Activated naive CD8-positive, alpha-beta T cell treated with anti-CD3 and anti-CD28 coated beads, Interleukin-2, amount 50 U/mL, for 24 hours (primary cell): ENCODE measurements at regions not wholly inside any gene's neighbourhood (a gene's known extent, or its start where the extent isn't known, plus 50 kb on each side); places are given as distances from the start of the nearest gene placed in this dataset.

Source experiments
- ATAC-seq: fragments of 150-1000 bp; cut with Tn5 transposase; one replicate; pipeline ENCODE4 v1.10.0; 2021
- DNase-seq: peaks from one replicate; pipeline ENCODE4 v3.0.0; 2021
- H3K27ac Mint-ChIP-seq: one replicate; pipeline ENCODE4 v1.8.0; 2021; ENCODE audit warnings: mild to moderate bottlenecking, mixed read lengths
- H3K27me3 Mint-ChIP-seq: one replicate; pipeline ENCODE4 v1.8.0; 2021; ENCODE audit warnings: mixed read lengths
- H3K36me3 Mint-ChIP-seq: one replicate; pipeline ENCODE4 v1.8.0; 2021; ENCODE audit warnings: low read depth, mixed read lengths
- H3K4me1 Mint-ChIP-seq: one replicate; pipeline ENCODE4 v1.8.0; 2021; ENCODE audit warnings: mixed read lengths
- H3K4me3 Mint-ChIP-seq: one replicate; pipeline ENCODE4 v1.8.0; 2021; ENCODE audit warnings: mild to moderate bottlenecking, moderate library complexity, mixed read lengths
- H3K9me3 Mint-ChIP-seq: one replicate; pipeline ENCODE4 v1.8.0; 2021; ENCODE audit warnings: mixed read lengths

DNA sequence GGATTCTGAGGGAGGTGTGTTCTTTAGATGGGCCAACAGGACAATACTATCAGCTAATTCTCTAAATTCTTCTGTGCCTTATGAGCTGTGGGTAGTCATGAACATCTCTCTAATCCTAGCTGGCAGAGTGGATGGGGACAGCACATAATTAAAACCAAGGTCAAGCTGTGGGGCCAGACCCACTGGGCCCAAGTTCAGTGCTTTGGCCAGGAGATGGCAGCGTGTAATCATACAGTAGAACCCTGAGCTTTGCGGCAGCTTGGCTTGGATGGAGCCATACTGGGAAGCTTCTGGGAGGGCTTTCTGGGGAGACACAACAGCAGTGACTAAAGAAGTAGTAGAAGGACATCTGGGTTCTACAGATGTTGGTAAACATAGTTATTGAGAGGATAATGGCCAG is 140.3 kb upstream of the CXCL13 start:
- Mint-ChIP-seq H3K9me3 (no peaks in the 10 kb centered on the region), H3K27me3 (peaks cover 8% of the 10 kb centered on the region), H3K27ac (peak overlapping the region; percentile 28), H3K4me1 (peaks cover 2% of the 10 kb centered on the region), H3K4me3 (no peak overlapping the region), H3K36me3 (no peaks in the 10 kb centered on the region)
- DNase-seq (peak; percentile 52), ATAC-seq (peak; percentile 82)

DNA sequence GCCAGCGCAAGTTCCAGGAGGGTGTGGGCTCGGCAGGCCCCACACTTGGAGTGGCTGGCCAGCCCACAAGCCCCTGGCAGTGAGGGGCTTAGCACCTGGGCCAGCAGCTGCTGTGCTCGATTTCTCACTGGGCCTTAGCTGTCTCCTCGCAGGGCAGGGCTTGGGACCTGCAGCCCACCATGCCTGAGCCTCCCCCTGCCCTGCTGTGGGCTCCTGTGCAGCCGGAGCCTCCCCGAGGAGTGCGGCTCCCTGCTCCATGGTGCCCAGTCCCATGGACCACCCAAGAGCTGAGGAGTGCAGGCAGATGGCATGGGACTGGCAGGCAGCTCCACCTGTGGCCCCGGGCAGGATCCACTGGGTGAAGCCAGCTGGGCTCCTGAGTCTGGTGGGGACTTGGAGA is 139.2 kb upstream of the CXCL13 start:
- no peak overlapping the region for H3K4me3 Mint-ChIP-seq
- ATAC-seq, result no peak
- H3K27me3 Mint-ChIP-seq, result peaks cover 9% of the 10 kb centered on the region
- no peaks in the 10 kb centered on the region for H3K36me3 Mint-ChIP-seq
- H3K9me3 Mint-ChIP-seq, result no peaks in the 10 kb centered on the region
- peaks cover 2% of the 10 kb centered on the region for H3K4me1 Mint-ChIP-seq
- DNase-seq, result no peak
- H3K27ac Mint-ChIP-seq, result no peak overlapping the region

- Mint-ChIP-seq H3K4me1 (peaks cover 4% of the 10 kb centered on the region), H3K9me3 (no peaks in the 10 kb centered on the region), H3K27ac (no peak overlapping the region), H3K4me3 (no peak overlapping the region), H3K27me3 (peaks cover 42% of the 10 kb centered on the region), H3K36me3 (peaks cover 2% of the 10 kb centered on the region)
- no peak for ATAC-seq
- no peak for DNase-seq
Measured at GRCh38 chr4:77471821-77472495, 133.7 kb upstream of the CXCL13 start.

- H3K4me1 Mint-ChIP-seq, result peaks cover 4% of the 10 kb centered on the region
- no peaks in the 10 kb centered on the region for H3K9me3 Mint-ChIP-seq
- no peak overlapping the region for H3K4me3 Mint-ChIP-seq
- H3K27ac Mint-ChIP-seq, result no peak overlapping the region
- ATAC-seq, result no peak
- peaks cover 49% of the 10 kb centered on the region for H3K27me3 Mint-ChIP-seq
- no peak for DNase-seq
- peaks cover 2% of the 10 kb centered on the region for H3K36me3 Mint-ChIP-seq
Measured at GRCh38 chr4:77473509-77473908, 132.1 kb upstream of the CXCL13 start.

- Mint-ChIP-seq H3K4me1 (no peaks in the 10 kb centered on the region), H3K27me3 (peaks cover 23% of the 10 kb centered on the region), H3K9me3 (no peaks in the 10 kb centered on the region), H3K36me3 (no peaks in the 10 kb centered on the region), H3K4me3 (no peak overlapping the region), H3K27ac (no peak overlapping the region)
- DNase-seq (no peak), ATAC-seq (no peak)
Measured at GRCh38 chr4:77481856-77482255, 123.8 kb upstream of the CXCL13 start.

GRCh38 chr4:77488882-77489281 is 116.7 kb upstream of the CXCL13 start:
- no peaks in the 10 kb centered on the region for H3K36me3 Mint-ChIP-seq

GRCh38 chr4:77493120-77493752 is 112.4 kb upstream of the CXCL13 start:
- H3K9me3 Mint-ChIP-seq, result peaks cover 2% of the 10 kb centered on the region
- no peak overlapping the region for H3K4me3 Mint-ChIP-seq
- no peak for DNase-seq
- no peaks in the 10 kb centered on the region for H3K36me3 Mint-ChIP-seq
- H3K27me3 Mint-ChIP-seq, result peaks cover 8% of the 10 kb centered on the region
- H3K27ac Mint-ChIP-seq, result no peak overlapping the region
- ATAC-seq, result peak; percentile 36
- peaks cover 6% of the 10 kb centered on the region for H3K4me1 Mint-ChIP-seq

More at GRCh38 chr4:77488882-77489281, 116.7 kb upstream of the CXCL13 start:
- peaks cover 11% of the 10 kb centered on the region for H3K27me3 Mint-ChIP-seq
- H3K27ac Mint-ChIP-seq, result no peak overlapping the region
- DNase-seq (no peak), ATAC-seq (no peak)
- peaks cover 6% of the 10 kb centered on the region for H3K4me1 Mint-ChIP-seq
- no peak overlapping the region for H3K4me3 Mint-ChIP-seq
- peaks cover 3% of the 10 kb centered on the region for H3K9me3 Mint-ChIP-seq

DNA sequence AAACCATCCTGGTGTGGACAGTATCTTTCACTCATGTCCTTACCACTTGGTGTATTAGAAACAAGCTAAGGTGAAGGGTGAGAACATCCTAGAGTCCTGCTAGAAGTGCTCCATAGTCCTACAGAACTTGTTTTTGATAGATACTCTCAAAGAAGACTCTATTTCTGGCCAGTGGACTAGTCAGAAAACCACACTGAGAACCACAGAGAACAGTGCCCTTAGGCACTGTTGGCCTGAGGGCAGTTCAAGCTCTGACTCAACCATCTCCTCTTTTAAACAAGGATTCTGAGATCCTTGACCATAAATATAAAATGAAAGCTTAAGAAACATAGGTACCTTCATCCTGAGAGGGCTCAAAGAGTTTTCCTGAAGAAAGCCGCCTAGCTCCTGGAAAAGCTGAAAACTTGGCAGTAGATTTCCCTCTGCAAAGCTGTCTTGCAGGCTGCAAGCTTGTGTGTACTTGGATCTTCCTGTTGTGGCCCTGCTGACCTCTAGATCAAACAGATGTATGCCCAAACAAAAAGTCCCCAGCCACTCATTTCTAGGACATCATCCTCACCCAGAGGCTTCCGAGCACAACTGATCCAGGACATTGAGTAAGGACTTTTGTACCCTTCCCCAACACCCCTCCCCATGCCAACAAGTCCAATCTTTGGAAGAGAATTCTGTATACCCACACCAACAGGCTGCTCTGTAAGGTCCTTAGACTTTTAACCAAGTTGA is 111.6 kb upstream of the CXCL13 start:
- Mint-ChIP-seq H3K4me3 (no peak overlapping the region), H3K27me3 (peaks cover 10% of the 10 kb centered on the region), H3K4me1 (peaks cover 6% of the 10 kb centered on the region), H3K36me3 (no peaks in the 10 kb centered on the region), H3K9me3 (no peaks in the 10 kb centered on the region), H3K27ac (no peak overlapping the region)
- ATAC-seq (peak; percentile 24), DNase-seq (no peak)

- no peaks in the 10 kb centered on the region for H3K9me3 Mint-ChIP-seq
- no peaks in the 10 kb centered on the region for H3K36me3 Mint-ChIP-seq
- peaks cover 13% of the 10 kb centered on the region for H3K27me3 Mint-ChIP-seq
- H3K4me3 Mint-ChIP-seq, result no peak overlapping the region
- no peak overlapping the region for H3K27ac Mint-ChIP-seq
- peaks cover 6% of the 10 kb centered on the region for H3K4me1 Mint-ChIP-seq
- no peak for DNase-seq
- ATAC-seq, result no peak
Measured at GRCh38 chr4:77496457-77496856, 109.2 kb upstream of the CXCL13 start.

DNA sequence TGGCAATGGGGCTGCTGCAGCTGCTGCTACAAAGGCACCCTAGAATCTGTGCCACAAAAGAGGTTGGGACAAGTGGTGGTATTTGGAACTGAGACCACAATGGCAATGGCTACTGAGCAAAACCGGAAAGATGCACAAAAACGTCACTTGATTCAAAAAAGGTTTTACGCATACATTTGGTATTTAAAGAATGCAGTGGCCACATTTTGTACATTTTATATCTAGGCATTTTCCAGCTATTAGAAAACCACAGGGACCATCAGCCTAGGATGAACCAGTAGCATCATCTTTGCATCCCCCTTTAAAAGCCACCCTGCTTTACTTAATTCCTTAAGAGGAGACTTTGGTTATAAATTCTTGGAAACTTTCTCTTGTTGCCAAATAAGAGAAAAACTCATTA is 104.8 kb upstream of the CXCL13 start:
- Mint-ChIP-seq H3K27me3 (peaks cover 20% of the 10 kb centered on the region), H3K36me3 (no peaks in the 10 kb centered on the region), H3K4me3 (no peak overlapping the region)

GRCh38 chr4:77501240-77501639 is 104.4 kb upstream of the CXCL13 start:
- DNase-seq (no peak), ATAC-seq (no peak)
- H3K27me3 Mint-ChIP-seq, result peaks cover 20% of the 10 kb centered on the region
- H3K27ac Mint-ChIP-seq, result no peak overlapping the region
- no peaks in the 10 kb centered on the region for H3K36me3 Mint-ChIP-seq
- no peaks in the 10 kb centered on the region for H3K4me1 Mint-ChIP-seq
- no peak overlapping the region for H3K4me3 Mint-ChIP-seq
- H3K9me3 Mint-ChIP-seq, result no peaks in the 10 kb centered on the region

More for the DNA sequence above, 104.8 kb upstream of the CXCL13 start:
- Mint-ChIP-seq H3K27ac (no peak overlapping the region), H3K9me3 (no peaks in the 10 kb centered on the region), H3K4me1 (no peaks in the 10 kb centered on the region)
- DNase-seq (no peak), ATAC-seq (no peak)

- DNase-seq (no peak), ATAC-seq (no peak)
- Mint-ChIP-seq H3K4me1 (no peaks in the 10 kb centered on the region), H3K36me3 (no peaks in the 10 kb centered on the region), H3K4me3 (no peak overlapping the region), H3K27ac (no peak overlapping the region), H3K27me3 (peaks cover 20% of the 10 kb centered on the region), H3K9me3 (no peaks in the 10 kb centered on the region)
Measured at GRCh38 chr4:77501851-77502250, 103.8 kb upstream of the CXCL13 start.

DNA sequence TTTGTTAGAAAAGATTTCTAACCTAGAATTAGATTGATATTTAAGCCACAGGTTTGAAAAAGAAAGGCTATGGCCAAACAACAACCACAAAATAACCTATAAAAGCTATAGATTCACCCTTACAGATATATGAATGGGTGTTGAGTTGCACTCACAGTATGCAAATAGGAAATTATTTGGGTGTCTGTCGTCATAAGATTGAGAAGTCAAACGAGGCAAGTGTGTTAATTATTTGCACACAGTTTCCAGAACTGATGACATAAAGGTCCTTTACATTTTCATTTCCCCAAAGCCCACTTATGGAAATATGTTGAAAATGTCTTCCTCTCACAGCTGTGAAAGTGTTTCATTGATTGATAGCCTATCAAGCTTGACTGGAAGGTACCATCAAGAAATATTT is 101.2 kb upstream of the CXCL13 start:
- H3K4me1 Mint-ChIP-seq, result no peaks in the 10 kb centered on the region
- no peak overlapping the region for H3K4me3 Mint-ChIP-seq

DNA sequence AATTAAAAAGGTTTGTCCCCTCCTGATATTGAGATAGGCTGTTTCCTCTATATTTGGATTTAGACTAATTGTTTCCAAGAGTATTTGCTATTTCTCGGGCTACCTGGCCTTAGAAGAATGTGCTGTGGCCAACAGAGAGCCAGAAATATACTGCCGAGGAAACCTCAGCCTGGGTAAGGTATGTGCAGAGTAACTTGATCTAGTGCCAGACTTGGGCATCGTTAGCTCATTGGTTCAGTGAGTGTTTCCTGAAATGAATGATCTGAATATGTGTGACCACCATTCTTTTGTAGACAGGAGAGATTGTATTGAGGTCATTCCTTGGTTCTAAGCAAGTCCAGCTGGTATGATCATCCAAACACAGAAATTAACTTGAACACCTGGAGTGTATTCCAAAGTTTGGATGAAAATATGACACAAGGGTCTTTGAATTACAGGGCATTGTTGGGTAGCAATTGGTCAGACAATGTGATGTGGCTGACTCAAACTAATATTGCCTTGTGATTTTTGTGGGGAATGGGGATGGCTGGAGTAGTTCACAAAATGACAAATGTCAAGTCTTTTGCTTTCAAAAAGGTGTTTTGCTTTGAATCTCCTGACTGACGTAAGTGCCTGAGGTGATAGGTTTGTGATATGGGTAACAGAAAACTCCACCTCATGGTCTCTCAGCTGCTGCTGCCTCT is 100.2 kb upstream of the CXCL13 start:
- peaks cover 17% of the 10 kb centered on the region for H3K27me3 Mint-ChIP-seq
- DNase-seq (no peak), ATAC-seq (no peak)
- peaks cover 5% of the 10 kb centered on the region for H3K9me3 Mint-ChIP-seq
- H3K4me1 Mint-ChIP-seq, result no peaks in the 10 kb centered on the region
- no peak overlapping the region for H3K4me3 Mint-ChIP-seq
- H3K36me3 Mint-ChIP-seq, result no peaks in the 10 kb centered on the region
- H3K27ac Mint-ChIP-seq, result no peak overlapping the region

More for the DNA sequence above, 101.2 kb upstream of the CXCL13 start:
- Mint-ChIP-seq H3K27ac (no peak overlapping the region), H3K9me3 (peaks cover 4% of the 10 kb centered on the region), H3K36me3 (no peaks in the 10 kb centered on the region), H3K27me3 (peaks cover 20% of the 10 kb centered on the region)
- no peak for DNase-seq
- no peak for ATAC-seq

- peaks cover 5% of the 10 kb centered on the region for H3K9me3 Mint-ChIP-seq
- ATAC-seq, result no peak
- no peak for DNase-seq
- H3K27me3 Mint-ChIP-seq, result peaks cover 13% of the 10 kb centered on the region
- no peak overlapping the region for H3K4me3 Mint-ChIP-seq
- no peak overlapping the region for H3K27ac Mint-ChIP-seq
- no peaks in the 10 kb centered on the region for H3K36me3 Mint-ChIP-seq
- H3K4me1 Mint-ChIP-seq, result no peaks in the 10 kb centered on the region
Measured at GRCh38 chr4:77505958-77506319, 99.7 kb upstream of the CXCL13 start.
